ENCODE measurements at regions not wholly inside any gene's neighbourhood (a gene's known extent, or its start where the extent isn't known, plus 50 kb on each side); places are given as distances from the start of the nearest gene placed in this dataset.

DNA sequence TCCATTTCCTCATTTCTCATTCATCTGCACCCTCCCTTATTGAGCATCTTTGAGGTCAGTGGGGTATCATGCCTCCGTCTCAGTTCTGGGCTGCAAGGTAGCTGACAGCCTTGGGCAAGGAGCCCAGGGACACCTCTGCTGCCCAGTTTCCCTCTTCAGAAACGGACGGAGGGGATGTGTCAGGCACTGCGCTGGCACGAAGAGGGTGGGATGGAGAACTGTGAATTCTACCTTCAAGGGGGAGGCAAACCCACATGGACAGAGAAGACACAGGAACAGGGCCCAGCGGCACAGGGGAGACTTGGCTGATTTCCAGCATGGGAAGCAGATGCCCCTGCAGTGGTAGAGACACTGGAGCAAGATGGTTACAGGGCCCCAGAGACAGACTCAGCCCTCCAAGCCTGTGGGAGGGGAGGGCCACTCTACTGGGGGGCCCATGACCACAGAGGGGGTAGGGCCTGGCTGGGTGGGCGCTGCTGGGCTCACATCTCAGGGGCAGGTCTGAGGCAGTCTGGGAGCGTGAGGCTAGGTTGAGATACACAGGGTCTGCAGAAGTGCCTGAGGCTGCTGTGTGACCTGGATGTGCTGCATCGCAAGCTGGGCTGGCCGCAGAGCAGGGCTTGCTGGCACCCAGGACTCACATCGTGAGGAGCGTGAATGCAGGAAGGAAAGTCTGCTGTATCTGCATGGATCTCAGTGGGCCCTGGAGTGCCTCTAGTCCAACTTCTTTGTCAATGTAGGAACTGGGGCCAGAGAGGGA is 92.3 kb downstream of the HS1BP3 start:
- ATAC-seq (no peak), DNase-seq (ENCODE audit: low spot score) (no peak)

DNA sequence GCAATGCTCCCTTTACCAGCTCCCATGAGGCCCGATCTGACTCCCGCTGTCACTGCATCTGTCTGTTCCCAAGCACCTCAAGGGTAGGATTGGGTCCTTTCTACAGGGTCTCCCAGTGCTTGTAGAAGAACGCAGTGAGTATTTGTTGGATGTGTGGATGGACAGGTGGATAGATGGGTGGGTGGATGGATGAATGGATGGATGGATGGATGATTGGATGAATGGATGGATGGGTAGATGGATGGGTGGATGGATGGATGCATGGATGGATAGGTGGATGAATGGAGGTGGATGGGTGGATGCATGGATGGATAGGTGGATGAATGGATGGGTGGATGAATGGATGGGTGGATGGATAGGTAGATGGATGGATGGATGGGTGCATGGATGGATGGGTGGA is 91.6 kb downstream of the HS1BP3 start:
- DNase-seq (ENCODE audit: low spot score) (no peak), ATAC-seq (no peak)

DNA sequence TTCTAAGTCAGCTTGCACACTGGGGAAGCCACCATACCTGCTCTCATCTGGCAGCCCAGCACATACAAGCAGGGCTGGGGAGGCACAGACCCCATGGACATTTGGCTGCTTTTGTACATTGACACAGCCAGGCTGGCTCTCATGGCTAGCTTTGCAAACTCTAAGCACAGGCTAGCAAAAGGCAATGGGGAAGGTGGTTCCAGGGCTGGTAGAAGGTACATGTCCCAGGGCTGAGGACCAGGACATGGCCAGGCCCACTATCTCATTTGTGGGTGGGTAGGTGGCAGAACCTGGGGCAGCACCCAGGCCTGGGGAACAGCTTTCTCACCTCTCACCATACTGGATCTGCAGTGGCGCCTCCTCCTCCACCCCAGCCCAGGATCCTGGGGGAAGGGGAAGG is 90.9 kb downstream of the HS1BP3 start:
- ATAC-seq: no peak
- no peak for DNase-seq (ENCODE audit: low spot score)

DNA sequence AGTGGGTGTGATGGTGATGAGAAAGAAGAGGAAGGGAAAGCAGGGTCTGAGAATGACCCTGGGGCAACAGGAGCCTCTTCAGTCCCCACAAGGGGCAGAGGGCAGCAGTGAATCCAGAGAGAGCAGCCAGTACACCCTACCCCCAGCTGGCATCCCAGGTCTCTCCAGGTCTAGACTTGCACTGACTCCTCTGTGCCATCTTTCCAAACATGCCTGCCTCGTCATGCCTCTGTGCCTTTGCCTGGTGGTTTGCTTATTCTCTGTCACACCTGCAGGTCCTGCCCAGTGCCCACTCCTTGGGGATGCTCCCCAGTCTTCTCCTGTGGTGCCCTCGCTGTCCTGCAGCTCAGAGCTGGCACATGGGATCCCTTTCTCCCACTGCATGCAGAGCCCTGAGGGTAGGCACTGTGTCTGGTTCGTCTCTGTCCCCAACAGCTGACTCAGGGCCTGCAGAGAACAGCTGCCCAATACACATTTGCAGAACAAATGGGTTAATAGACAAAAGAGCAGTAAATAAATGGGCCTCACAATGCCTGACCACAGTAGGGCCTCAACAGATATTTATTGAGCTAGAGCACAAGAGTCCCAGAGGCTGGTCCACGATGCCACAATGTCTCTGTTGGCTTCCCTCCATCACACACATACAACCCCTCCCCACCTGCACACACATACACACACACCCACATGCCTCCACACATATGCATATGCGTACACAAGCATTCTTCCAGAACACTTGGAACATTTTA is 89.8 kb downstream of the HS1BP3 start:
- DNase-seq (ENCODE audit: low spot score) (no peak), ATAC-seq (no peak)

DNA sequence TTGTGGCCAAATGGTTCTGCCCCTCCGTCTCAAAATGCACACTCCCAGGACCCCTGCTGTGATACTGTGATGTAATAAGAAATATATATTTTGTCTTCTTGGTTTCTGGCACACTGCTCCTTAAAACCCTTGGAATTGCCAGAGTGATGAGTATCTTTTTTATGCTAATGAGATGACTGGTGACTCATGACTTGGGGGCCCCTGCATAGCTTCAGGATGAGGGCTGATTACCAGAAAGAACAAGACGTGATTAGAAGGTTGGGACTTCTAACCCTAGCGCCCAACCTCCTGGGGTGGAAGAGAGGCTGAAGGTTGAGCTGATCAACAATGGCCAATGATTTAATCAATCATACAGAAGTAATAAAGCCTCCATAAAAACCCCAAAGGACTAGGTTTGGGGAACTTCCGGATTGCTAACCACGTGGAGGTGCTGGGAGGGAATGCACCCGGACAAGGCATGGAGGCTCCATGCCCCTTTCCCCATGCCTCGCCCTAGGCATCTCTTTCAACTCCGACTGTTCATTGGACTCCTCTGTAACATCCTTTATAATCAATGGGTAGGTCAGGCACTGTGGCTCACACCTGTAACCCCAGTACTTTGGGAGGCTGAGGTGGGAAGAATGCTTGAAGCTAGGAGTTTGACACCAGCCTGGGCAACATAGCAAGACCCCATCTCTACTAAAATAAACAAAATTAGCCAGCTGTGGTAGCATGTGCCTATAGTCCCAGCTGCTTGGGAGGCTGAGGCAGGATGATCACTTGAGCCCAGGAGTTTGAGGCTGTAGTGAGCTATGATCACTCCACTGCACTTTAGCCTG is 89.1 kb downstream of the HS1BP3 start:
- DNase-seq (ENCODE audit: low spot score) (no peak), ATAC-seq (no peak)

DNA sequence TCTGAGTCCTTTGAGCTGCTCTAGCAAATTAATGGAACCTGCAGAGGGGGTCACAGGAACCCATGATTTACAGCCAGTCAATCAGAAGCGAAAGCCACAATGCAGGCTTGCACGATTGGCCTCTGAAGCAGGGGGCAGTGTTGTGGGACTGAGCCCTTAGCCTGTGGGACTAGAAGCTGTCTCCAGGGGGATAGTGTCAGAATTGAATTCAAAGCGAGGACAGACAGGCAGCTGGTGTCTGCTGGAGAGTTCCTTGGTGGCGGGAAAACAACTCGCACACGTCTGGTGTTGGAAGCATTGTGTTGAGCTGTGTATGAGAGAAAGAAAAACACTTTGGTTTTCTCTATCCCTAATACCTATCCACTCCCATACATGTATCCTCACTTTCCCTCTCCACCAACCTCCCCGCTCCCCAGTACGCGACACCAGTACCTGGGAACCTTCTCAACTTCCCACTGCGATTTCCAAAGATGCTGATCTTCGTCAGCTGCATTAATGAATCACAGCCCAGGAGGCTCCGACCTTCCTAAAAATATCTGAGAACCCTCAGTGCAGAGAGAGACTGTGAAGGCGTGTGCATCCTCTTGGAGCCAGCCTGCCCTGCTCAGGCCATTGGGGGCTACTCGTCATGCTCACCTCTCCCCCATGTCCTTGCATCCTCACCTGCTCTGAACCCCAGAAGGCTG is 88.2 kb downstream of the HS1BP3 start:
- ATAC-seq (no peak), DNase-seq (ENCODE audit: low spot score) (no peak)

DNA sequence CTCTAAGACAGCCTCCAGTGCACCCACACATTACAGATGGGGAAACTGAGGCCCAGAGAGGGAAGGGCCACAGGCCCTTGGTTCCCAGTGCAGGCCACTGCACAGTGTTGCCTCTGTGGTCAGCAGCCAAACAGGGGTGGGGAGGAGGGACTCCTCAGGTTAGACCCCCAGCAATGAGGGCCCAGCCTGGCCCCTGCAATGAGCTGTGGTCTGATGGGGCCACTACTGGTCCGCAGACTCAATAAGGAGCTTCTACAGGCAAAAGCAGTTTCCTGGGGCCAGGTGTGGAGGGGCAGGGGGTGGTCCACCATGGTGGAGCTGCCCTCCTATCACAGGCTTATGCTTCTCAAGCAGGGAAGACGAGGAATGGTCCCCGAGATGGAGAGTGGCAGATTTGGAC is 87.6 kb downstream of the HS1BP3 start:
- ATAC-seq (no peak), DNase-seq (ENCODE audit: low spot score) (no peak)

DNA sequence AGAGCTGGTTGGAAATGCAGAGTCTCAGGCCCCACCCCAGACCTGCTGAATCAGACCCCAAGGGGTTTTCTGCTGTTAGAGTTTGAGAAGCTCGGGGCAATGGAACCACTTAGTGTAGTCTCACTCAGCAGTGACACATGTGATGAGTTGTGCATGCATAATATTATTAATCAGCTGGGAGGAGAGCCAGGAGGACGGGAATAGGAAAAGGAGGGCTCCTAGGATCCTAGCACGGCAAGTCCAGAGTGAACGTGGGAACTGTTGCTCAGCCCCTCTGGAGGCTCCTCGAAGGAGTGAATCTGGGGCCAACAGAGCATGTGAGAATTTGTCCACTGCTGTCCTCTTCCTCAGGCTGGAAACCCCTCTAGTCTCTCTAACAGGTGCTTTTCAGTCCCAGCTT is 87.1 kb downstream of the HS1BP3 start:
- ATAC-seq (no peak), DNase-seq (ENCODE audit: low spot score) (no peak)

DNA sequence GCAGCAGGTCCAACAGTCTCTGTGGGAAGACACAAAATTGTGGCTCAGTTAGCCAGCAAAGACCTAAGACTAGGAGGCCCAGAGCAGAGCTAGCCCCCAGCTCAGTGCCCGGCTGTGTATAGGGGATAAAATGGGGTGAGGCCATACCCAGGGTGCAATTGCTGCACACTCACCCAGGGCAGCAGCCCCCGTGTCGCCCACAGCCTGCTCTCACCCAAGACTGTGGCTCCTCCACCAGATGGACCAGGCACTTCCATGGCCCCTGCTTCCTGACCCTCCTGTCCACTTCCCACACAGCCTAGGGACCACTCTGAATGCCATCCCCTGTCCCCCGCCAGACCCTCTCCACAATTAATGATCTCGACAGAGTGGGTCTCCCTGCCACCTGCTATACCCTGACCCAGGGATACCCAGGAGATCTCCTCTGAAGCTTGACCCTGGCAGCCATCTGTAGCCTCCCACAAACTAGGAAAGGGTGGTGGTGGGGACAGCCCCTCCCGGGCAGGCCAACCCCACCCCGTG is 85.7 kb downstream of the HS1BP3 start:
- ATAC-seq (no peak), DNase-seq (ENCODE audit: low spot score) (no peak)

DNA sequence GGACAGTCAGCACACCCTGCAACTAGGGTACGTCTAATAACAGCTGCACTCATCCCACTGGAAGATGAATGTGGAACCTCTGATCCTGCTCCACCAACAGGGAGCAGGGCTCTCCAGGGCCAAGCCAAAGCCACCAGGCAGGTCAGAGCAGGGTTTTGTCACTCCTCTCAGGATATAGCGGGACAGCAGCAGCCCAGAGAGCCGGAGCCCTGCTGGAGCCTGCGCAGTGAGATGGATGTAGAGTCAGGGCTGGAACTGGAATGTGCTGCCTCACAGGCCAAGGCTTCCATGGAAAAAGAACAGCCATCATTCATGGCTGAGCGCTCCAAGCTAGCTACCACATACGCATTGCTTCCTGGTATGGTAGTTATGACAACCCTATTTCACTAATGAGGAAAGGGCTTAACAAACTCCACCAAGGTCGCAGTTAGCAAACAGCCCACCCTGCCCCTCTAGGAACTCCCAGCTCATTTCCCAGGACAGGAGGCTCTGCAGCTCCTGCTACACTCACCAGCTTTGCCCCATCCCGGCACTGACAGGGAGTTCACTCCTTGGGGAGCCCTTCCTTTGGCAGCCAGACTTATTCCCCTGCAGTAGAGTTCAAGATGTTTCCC is 85.2 kb downstream of the HS1BP3 start:
- no peak for DNase-seq (ENCODE audit: low spot score)
- no peak for ATAC-seq

DNA sequence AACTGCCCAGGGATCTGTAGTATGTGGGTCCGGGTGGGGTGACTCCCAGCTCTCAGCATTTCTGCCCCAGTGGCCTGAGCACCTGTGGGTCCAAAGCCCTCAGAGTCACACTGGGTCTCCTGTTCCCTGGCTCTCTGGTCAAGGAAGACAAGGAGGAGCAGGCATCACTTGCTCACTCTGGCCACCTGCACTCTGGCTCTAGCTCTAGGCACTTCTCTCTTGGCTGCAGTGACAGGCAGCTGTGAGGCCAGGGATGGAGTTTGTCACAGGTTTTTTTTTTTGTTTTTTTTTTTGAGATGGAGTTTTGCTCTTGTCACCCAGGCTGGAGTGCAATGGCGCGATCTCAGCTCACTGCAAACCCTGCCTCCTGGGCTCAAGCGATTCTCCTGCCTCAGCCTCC is 84.6 kb downstream of the HS1BP3 start:
- DNase-seq (ENCODE audit: low spot score): no peak
- no peak for ATAC-seq

DNA sequence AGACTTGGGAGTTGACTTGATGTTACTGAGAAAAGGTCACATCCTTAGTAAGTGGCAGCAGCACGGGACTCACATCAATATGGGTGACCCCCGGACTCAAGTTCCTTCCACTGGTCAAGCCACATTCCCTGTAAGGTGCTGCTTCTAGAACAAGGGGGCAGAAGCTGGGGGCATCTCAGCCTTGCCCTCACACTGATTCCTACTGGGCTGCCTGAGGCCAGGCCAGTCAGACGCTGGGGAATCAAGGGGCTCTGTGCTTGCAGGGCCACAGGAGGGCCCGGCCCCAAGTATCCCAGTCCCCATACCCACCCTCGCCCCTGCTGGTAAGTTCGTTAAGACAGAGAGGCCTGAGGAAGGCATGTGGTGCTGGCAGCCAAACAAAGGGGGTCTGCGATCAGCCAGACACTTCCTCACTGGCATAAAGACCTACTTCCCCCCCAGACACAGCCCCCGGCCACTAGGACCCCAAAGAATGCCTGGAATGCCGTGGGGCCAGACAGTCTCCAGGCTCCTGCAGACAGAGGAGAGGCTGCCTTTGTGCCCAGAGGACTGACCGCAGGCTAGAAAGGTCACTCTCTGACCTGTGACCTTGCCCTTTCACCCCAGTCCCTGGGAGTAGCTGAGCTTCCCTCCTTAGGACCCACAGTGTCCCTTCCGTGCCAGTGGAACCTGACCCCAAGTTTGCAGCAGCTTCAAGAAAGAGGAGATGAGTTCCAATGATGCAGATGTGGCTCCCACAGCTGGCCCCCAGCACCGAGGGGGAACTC is 83.6 kb downstream of the HS1BP3 start:
- no peak for DNase-seq (ENCODE audit: low spot score)
- no peak for ATAC-seq

Data from left lobe of liver (tissue), 2 donors.